Kidney (tissue), 13 donors: ENCODE measurements at regions not wholly inside any gene's neighbourhood (a gene's known extent, or its start where the extent isn't known, plus 50 kb on each side); places are given as distances from the start of the nearest gene placed in this dataset.

Source experiments
- DNase-seq, 5 donors: peaks; one replicate each; pipeline ENCODE4 v3.0.0-alpha.2; 2013 to 2020
- FAIRE-seq: peaks from 2 replicates; lab custom pipeline; 2012; peaks lifted over from hg19 to GRCh38; lab: Jason Lieb, UNC
- H3K27ac ChIP-seq, 2 donors: one replicate each; pipeline ENCODE4 v1.7.0; 2013; ENCODE audit warnings: low read depth in 2 of 2, low read length in 2 of 2, inconsistent platforms in 1 of 2
- H3K27me3 ChIP-seq: one replicate; pipeline ENCODE4 v1.7.1; 2013; ENCODE audit warnings: low read length, inconsistent platforms; ENCODE audit not compliant: control insufficient read depth, insufficient read depth
- H3K36me3 ChIP-seq, 3 donors: one replicate each; pipeline versions ENCODE4 v1.7.0 to v1.7.1; 2013; ENCODE audit warnings: low read length in 3 of 3, control low read depth in 1 of 3, inconsistent platforms in 1 of 3; ENCODE audit not compliant: insufficient read depth in 3 of 3, control insufficient read depth in 2 of 3
- H3K4me1 ChIP-seq, 3 donors: one replicate each; pipeline versions ENCODE4 v1.7.0 to v1.7.1; 2013; ENCODE audit warnings: low read length in 3 of 3, inconsistent platforms in 1 of 3, low read depth in 1 of 3; ENCODE audit not compliant: control insufficient read depth in 2 of 3, insufficient read depth in 2 of 3
- H3K4me3 ChIP-seq, 3 donors: one replicate each; pipeline versions ENCODE4 v1.7.0 to v1.8.1; 2013; ENCODE audit warnings: low read length in 3 of 3, control low read depth in 1 of 3, inconsistent platforms in 1 of 3
- H3K9ac ChIP-seq, 3 donors: one replicate each; pipeline versions ENCODE4 v1.7.0 to v1.7.1; 2013; ENCODE audit warnings: low read length in 3 of 3, control low read depth in 1 of 3, inconsistent platforms in 1 of 3
- H3K9me3 ChIP-seq, 3 donors: one replicate each; pipeline versions ENCODE4 v1.7.0 to v1.7.1; 2013; ENCODE audit warnings: low read length in 3 of 3, control low read depth in 1 of 3, inconsistent platforms in 1 of 3; ENCODE audit not compliant: control insufficient read depth in 2 of 3, insufficient read depth in 1 of 3
- intact Hi-C: fragments of 100-400 bp; cut with DNase I; formaldehyde crosslinking; loops from one replicate; pipeline ENCODE4 v1.11.1; 2022
- TF ChIP-seq, protein P1 (sequence below): IDR thresholded peaks from 3 replicates; pipeline ENCODE4 v1.5.1; 2012; ENCODE audit warnings: mild to moderate bottlenecking, moderate library complexity, borderline replicate concordance; ENCODE audit not compliant: insufficient read depth; ENCODE audit errors: extremely low read depth
- donor health status: control.
- donor health status: control.
- donor health status: control.
- donor health status: control.
- donor health status: control.
- donor health status: DM: yes; HTN: yes; CAD: no.
- donor health status: Normal renal cell carcinoma (clear cell type).

GRCh38 chr17:73875346-73875745 is 231.1 kb upstream of the SDK2 start:
- no peak overlapping the region for H3K27ac ChIP-seq
- H3K27me3 ChIP-seq = no peaks in the 10 kb centered on the region
- no peak overlapping the region for H3K4me3 ChIP-seq
- DNase-seq (no peak), FAIRE-seq (no peak)
- H3K9me3 ChIP-seq = no peaks in the 10 kb centered on the region
- no peak overlapping the region for H3K9ac ChIP-seq
- TF ChIP-seq, protein P1, sequence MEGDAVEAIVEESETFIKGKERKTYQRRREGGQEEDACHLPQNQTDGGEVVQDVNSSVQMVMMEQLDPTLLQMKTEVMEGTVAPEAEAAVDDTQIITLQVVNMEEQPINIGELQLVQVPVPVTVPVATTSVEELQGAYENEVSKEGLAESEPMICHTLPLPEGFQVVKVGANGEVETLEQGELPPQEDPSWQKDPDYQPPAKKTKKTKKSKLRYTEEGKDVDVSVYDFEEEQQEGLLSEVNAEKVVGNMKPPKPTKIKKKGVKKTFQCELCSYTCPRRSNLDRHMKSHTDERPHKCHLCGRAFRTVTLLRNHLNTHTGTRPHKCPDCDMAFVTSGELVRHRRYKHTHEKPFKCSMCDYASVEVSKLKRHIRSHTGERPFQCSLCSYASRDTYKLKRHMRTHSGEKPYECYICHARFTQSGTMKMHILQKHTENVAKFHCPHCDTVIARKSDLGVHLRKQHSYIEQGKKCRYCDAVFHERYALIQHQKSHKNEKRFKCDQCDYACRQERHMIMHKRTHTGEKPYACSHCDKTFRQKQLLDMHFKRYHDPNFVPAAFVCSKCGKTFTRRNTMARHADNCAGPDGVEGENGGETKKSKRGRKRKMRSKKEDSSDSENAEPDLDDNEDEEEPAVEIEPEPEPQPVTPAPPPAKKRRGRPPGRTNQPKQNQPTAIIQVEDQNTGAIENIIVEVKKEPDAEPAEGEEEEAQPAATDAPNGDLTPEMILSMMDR = no peak
- H3K4me1 ChIP-seq = no peaks in the 10 kb centered on the region
- intact Hi-C loops = no loop called here
- H3K36me3 ChIP-seq = no peaks in the 10 kb centered on the region

- no peaks in the 10 kb centered on the region for H3K9me3 ChIP-seq
- H3K27me3 ChIP-seq = no peaks in the 10 kb centered on the region
- no peak for FAIRE-seq
- no peak overlapping the region for H3K4me3 ChIP-seq
- DNase-seq = no peak
- no peak overlapping the region for H3K9ac ChIP-seq
- intact Hi-C loops = no loop called here
- no peak overlapping the region for H3K27ac ChIP-seq
- H3K36me3 ChIP-seq = no peaks in the 10 kb centered on the region
- TF ChIP-seq, protein P1 = no peak
- H3K4me1 ChIP-seq = no peaks in the 10 kb centered on the region
Measured at GRCh38 chr17:73877962-73878361, 233.7 kb upstream of the SDK2 start.

DNA sequence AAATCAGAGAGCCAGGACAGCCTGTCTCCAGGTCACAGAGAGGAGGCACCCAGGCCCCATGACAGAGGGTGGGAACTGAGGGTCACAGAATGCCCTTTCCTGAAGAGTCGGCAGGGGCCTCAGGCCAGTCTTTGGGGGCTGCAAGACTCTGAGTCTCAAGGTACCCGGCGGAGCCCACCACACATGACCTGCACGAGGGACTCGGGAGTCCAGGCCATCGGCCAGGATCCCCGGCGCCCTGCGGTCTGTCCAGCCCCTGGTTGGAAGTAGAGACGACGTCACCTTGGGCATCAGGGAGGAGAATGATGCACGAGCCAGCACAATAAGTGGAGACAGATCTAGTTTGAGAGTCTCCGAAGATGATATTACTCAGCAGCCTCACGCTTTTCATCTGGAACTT is 234.7 kb upstream of the SDK2 start:
- Histone ChIP-seq H3K4me1 (no peaks in the 10 kb centered on the region), H3K27me3 (no peaks in the 10 kb centered on the region), H3K27ac (no peak overlapping the region), H3K9ac (no peak overlapping the region), H3K4me3 (no peak overlapping the region), H3K36me3 (no peaks in the 10 kb centered on the region), H3K9me3 (no peaks in the 10 kb centered on the region)
- DNase-seq (no peak), FAIRE-seq (no peak)
- TF ChIP-seq, protein P1 = no peak
- intact Hi-C loops = no loop called here

DNA sequence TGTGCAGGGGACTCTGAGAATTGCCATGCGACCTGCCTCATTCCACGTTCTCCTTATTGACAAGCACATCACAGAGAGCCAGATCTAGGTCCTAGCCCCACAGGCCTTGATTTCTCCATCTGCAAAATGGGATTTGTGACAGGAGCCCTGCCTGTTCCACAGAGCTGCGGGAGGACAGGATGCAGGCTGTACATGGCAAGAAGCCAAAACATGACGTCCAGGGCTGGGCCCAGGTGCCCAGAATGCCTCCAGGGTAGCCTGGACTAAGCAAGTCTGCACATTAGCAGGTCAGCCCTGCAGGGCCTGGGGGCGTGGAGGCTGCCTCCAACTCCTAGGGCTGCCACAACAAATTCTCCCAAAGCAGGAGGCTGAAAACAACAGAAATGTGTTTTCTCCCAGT is 235.7 kb upstream of the SDK2 start:
- H3K4me3 ChIP-seq = no peak overlapping the region
- TF ChIP-seq, protein P1 = no peak

More for the DNA sequence above, 235.7 kb upstream of the SDK2 start:
- H3K4me1 ChIP-seq = no peaks in the 10 kb centered on the region
- H3K27me3 ChIP-seq = no peaks in the 10 kb centered on the region
- intact Hi-C loops = no loop called here
- no peaks in the 10 kb centered on the region for H3K36me3 ChIP-seq
- DNase-seq (no peak), FAIRE-seq (no peak)
- H3K27ac ChIP-seq = no peak overlapping the region
- no peak overlapping the region for H3K9ac ChIP-seq
- H3K9me3 ChIP-seq = no peaks in the 10 kb centered on the region
